ENCODE measurements at regions not wholly inside any gene's neighbourhood (a gene's known extent, or its start where the extent isn't known, plus 50 kb on each side); places are given as distances from the start of the nearest gene placed in this dataset.

DNA sequence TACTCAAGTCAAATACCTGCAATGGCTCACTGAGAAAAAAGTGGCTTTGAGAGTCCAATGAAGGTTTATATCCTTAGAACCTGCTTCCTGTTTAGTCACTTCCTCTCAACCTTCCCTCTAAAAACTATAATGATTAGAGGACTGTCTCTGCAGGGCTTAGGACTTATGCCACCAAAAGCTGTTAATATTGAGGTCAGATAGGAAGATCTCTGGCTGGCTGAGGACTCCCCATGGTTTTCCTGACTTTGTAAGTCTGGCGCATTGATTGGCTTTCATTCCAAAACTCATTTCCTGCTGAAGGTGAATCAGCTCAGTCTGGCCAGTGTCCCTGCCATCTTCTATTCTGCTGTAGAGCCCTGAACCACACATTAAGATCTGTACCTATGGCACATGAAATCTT, 140.9 kb upstream of the ANK2 start:
- no peaks in the 10 kb centered on the region for H3F3A ChIP-seq (ENCODE audit: low read length, unreplicated experiment)
- H3K9ac ChIP-seq (ENCODE audit: low read length), result no peak overlapping the region
- ChIA-PET CTCF (no interaction called here), POLR2A (ENCODE audit: unreplicated experiment) (no interaction called here)
- ATAC-seq (no peak), DNase-seq (peak; percentile 3)
- no peak overlapping the region for H3K27ac ChIP-seq (ENCODE audit: low read length)
- no TSS peak for BruUV-seq (replicated peaks)
- H2AFZ ChIP-seq (ENCODE audit: low read length), result no peak overlapping the region
- no peaks in the 10 kb centered on the region for H3K9me3 ChIP-seq (ENCODE audit: low read length)
- TF ChIP-seq, protein P1, sequence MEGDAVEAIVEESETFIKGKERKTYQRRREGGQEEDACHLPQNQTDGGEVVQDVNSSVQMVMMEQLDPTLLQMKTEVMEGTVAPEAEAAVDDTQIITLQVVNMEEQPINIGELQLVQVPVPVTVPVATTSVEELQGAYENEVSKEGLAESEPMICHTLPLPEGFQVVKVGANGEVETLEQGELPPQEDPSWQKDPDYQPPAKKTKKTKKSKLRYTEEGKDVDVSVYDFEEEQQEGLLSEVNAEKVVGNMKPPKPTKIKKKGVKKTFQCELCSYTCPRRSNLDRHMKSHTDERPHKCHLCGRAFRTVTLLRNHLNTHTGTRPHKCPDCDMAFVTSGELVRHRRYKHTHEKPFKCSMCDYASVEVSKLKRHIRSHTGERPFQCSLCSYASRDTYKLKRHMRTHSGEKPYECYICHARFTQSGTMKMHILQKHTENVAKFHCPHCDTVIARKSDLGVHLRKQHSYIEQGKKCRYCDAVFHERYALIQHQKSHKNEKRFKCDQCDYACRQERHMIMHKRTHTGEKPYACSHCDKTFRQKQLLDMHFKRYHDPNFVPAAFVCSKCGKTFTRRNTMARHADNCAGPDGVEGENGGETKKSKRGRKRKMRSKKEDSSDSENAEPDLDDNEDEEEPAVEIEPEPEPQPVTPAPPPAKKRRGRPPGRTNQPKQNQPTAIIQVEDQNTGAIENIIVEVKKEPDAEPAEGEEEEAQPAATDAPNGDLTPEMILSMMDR (conservative IDR thresholded peaks at IDR 0.05; ENCODE audit: low read depth, low read length), result no peak
- TF ChIP-seq EZH2 (IDR thresholded peaks at IDR 0.05; ENCODE audit: low read length, unreplicated experiment) (no peak), EZH2phosphoT487 (IDR thresholded peaks at IDR 0.05; ENCODE audit: borderline replicate concordance, low read length) (no peak)
- H3K4me3 ChIP-seq (ENCODE audit: low read length), result no peak overlapping the region
- intact Hi-C loops (cut with micrococcal nuclease), result no loop called here
- no peaks in the 10 kb centered on the region for H3K79me2 ChIP-seq (ENCODE audit: low read length)
- H3K4me2 ChIP-seq (ENCODE audit: low read length), result no peak overlapping the region
- H3K27me3 ChIP-seq (ENCODE audit: low read length), result peaks cover 20% of the 10 kb centered on the region
- no peaks in the 10 kb centered on the region for H4K20me1 ChIP-seq (ENCODE audit: low read length)
- no peaks in the 10 kb centered on the region for H3K9me2 ChIP-seq (replicated peaks; ENCODE audit: low read length)
- no peaks in the 10 kb centered on the region for H3K36me3 ChIP-seq (ENCODE audit: low read depth, low read length)
- no peaks in the 10 kb centered on the region for H3K4me1 ChIP-seq (ENCODE audit: insufficient read depth, low read length)

DNA sequence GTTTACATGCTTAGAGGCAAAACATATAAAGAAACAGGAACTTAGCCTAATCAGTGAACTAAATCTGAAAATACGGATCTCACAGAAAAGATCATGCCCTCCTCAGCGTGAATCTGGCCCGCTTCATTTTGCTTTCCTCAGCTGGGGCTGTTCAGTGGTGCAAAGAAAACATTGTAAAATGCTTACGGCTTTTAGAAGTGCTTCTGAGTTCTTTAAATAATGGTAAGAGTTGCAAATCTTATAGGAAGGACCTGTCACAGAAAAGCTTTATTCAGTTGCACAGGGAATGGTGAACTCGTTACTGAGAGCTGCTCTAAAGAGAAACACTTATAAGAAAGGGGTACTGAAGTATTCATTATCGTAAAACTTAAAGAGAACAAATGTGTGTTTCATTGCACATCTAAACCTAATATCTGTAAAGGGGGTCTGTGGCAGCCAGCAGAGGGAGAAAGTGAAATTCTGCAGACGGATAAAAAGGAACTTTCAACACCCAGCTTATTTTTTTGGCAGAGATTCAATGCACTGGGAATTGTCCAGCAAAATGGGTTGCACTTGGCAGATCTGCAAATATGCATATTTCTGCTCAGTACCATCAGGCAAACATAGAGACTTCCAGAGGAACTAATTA, 139.2 kb upstream of the ANK2 start:
- POLR2A ChIA-PET (ENCODE audit: unreplicated experiment), result interaction anchor here (0.7 kb wide), 1 partner anchor 29 kb away, joined by 4 read pairs; no protein-coding TSS in a partner anchor
- DNase-seq (peak; percentile 9), ATAC-seq (no peak)
- no peak for TF ChIP-seq EZH2 (IDR thresholded peaks at IDR 0.05; ENCODE audit: low read length, unreplicated experiment)
- TF ChIP-seq, protein P1 (conservative IDR thresholded peaks at IDR 0.05; ENCODE audit: low read depth, low read length), result no peak
- TF ChIP-seq EZH2phosphoT487 (IDR thresholded peaks at IDR 0.05; ENCODE audit: borderline replicate concordance, low read length), result no peak
- Histone ChIP-seq H3K9me2 (replicated peaks; ENCODE audit: low read length) (no peaks in the 10 kb centered on the region), H4K20me1 (ENCODE audit: low read length) (no peaks in the 10 kb centered on the region), H3K27ac (ENCODE audit: low read length) (no peak overlapping the region), H2AFZ (ENCODE audit: low read length) (no peak overlapping the region), H3K9ac (ENCODE audit: low read length) (no peak overlapping the region), H3K4me1 (ENCODE audit: insufficient read depth, low read length) (no peaks in the 10 kb centered on the region), H3F3A (ENCODE audit: low read length, unreplicated experiment) (no peaks in the 10 kb centered on the region), H3K9me3 (ENCODE audit: low read length) (no peaks in the 10 kb centered on the region), H3K36me3 (ENCODE audit: low read depth, low read length) (no peaks in the 10 kb centered on the region), H3K4me3 (ENCODE audit: low read length) (no peak overlapping the region), H3K4me2 (ENCODE audit: low read length) (no peak overlapping the region), H3K27me3 (ENCODE audit: low read length) (peaks cover 20% of the 10 kb centered on the region), H3K79me2 (ENCODE audit: low read length) (no peaks in the 10 kb centered on the region)
- BruUV-seq (replicated peaks), result no TSS peak
- CTCF ChIA-PET, result no interaction called here
- intact Hi-C loops (cut with micrococcal nuclease), result no loop called here

DNA sequence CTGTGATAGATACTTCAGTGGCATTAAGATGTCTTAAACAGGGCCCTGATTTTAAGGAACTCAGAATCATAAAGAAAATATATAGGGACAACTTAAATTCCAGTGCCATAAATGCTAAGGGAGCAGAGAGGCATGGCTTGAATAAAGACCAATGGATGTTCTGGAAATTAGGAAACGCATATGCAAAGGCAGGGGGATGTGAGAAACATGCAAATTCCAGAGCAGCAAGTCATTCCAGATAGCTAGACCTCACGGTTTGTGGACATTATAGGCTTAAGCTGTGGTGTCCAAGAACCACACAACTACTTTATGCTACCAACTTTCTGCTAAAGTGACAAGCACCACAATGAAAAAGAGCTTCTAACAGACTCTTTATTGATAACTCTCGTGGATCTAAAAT, 132.6 kb upstream of the ANK2 start:
- Histone ChIP-seq H4K20me1 (ENCODE audit: low read length) (no peaks in the 10 kb centered on the region), H3K9me3 (ENCODE audit: low read length) (no peaks in the 10 kb centered on the region), H3K9ac (ENCODE audit: low read length) (no peak overlapping the region), H3K36me3 (ENCODE audit: low read depth, low read length) (no peaks in the 10 kb centered on the region), H3K4me3 (ENCODE audit: low read length) (no peak overlapping the region), H3K27ac (ENCODE audit: low read length) (no peak overlapping the region), H3K27me3 (ENCODE audit: low read length) (no peaks in the 10 kb centered on the region; the same call in 1 of the 2 replicates), H2AFZ (ENCODE audit: low read length) (no peak overlapping the region), H3F3A (ENCODE audit: low read length, unreplicated experiment) (no peaks in the 10 kb centered on the region), H3K9me2 (replicated peaks; ENCODE audit: low read length) (no peaks in the 10 kb centered on the region), H3K4me2 (ENCODE audit: low read length) (no peak overlapping the region), H3K79me2 (ENCODE audit: low read length) (no peaks in the 10 kb centered on the region), H3K4me1 (ENCODE audit: insufficient read depth, low read length) (no peaks in the 10 kb centered on the region)
- BruUV-seq (replicated peaks), result no TSS peak
- no peak for DNase-seq
- POLR2A ChIA-PET (ENCODE audit: unreplicated experiment), result no interaction called here
- no peak for TF ChIP-seq EZH2phosphoT487 (IDR thresholded peaks at IDR 0.05; ENCODE audit: borderline replicate concordance, low read length)
- no peak for ATAC-seq
- intact Hi-C loops (cut with micrococcal nuclease), result no loop called here
- CTCF ChIA-PET, result no interaction called here

Measured in PC-3 (cell line).